Glutamatergic neuron (in vitro differentiated cells): ENCODE measurements at regions not wholly inside any gene's neighbourhood (a gene's known extent, or its start where the extent isn't known, plus 50 kb on each side); places are given as distances from the start of the nearest gene placed in this dataset.
"Not testable (repeated sequence)": the region's sequence is repeated elsewhere in the genome, so short reads cannot be mapped to it uniquely, and the experiment has no call there.

Experiments used
- DNase-seq: peaks from one replicate; pipeline ENCODE4 v3.0.0; 2022
- H3K27ac Mint-ChIP-seq: one replicate; pipeline ENCODE4 v1.8.0; 2020; ENCODE audit warnings: mild to moderate bottlenecking, mixed read lengths, inconsistent platforms; ENCODE audit not compliant: unreplicated experiment
- H3K27me3 Mint-ChIP-seq: one replicate; pipeline ENCODE4 v1.8.0; 2020; ENCODE audit warnings: mild to moderate bottlenecking, moderate library complexity, mixed read lengths, inconsistent platforms; ENCODE audit not compliant: unreplicated experiment
- H3K36me3 Mint-ChIP-seq: one replicate; pipeline ENCODE4 v1.8.0; 2020; ENCODE audit warnings: mild to moderate bottlenecking, mixed read lengths, inconsistent platforms; ENCODE audit not compliant: unreplicated experiment
- H3K4me1 Mint-ChIP-seq: one replicate; pipeline ENCODE4 v1.8.0; 2020; ENCODE audit warnings: mild to moderate bottlenecking, low read depth, mixed read lengths, inconsistent platforms; ENCODE audit not compliant: unreplicated experiment
- H3K4me3 Mint-ChIP-seq: one replicate; pipeline ENCODE4 v1.8.0; 2020; ENCODE audit warnings: mild to moderate bottlenecking, mixed read lengths, inconsistent platforms; ENCODE audit not compliant: unreplicated experiment
- H3K9me3 Mint-ChIP-seq: one replicate; pipeline ENCODE4 v1.8.0; 2020; ENCODE audit warnings: mild to moderate bottlenecking, moderate library complexity, mixed read lengths, inconsistent platforms; ENCODE audit not compliant: unreplicated experiment
- CTCF ChIP-seq: fragments of 200-600 bp; sonication (generic); IDR thresholded peaks from one replicate; pipeline ENCODE4 v1.5.0; 2021; ENCODE audit not compliant: partially characterized antibody, unreplicated experiment

- no peak for TF ChIP-seq CTCF
- no peaks in the 10 kb centered on the region for H3K4me1 Mint-ChIP-seq
- no peak overlapping the region for H3K27ac Mint-ChIP-seq
- peaks cover 3% of the 10 kb centered on the region for H3K9me3 Mint-ChIP-seq
- H3K4me3 Mint-ChIP-seq = no peak overlapping the region
- no peak for DNase-seq
- H3K36me3 Mint-ChIP-seq = peaks cover 8% of the 10 kb centered on the region
- peaks cover 2% of the 10 kb centered on the region for H3K27me3 Mint-ChIP-seq
These were observed 96.3 kb upstream of the KIF26B start for GRCh38 chr1:245058436-245058835.

DNA sequence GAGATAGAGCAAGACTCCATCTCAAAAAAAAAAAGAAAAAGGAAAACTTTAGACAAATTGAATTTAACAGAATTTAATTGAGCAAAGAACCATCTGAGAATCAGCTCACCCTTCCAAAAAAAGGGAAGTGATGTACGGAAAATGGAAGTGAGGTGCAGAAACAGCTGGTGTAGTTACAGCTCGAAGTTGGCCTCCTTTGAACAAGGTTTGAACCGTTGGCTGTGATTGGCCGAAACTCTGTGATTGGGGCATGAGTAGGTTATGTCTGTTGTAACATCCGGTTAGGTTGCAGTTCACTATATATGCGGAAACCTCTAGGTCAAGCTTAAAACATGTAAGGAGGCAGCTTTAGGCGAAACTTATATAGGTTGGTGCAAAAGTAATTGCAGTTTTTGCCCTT lies 97.9 kb upstream of the KIF26B start:
- H3K9me3 Mint-ChIP-seq = peaks cover 3% of the 10 kb centered on the region
- H3K36me3 Mint-ChIP-seq = peaks cover 8% of the 10 kb centered on the region
- H3K4me3 Mint-ChIP-seq = no peak overlapping the region
- DNase-seq = no peak
- H3K27ac Mint-ChIP-seq = no peak overlapping the region
- peaks cover 2% of the 10 kb centered on the region for H3K27me3 Mint-ChIP-seq
- TF ChIP-seq CTCF = no peak
- H3K4me1 Mint-ChIP-seq = peaks cover 6% of the 10 kb centered on the region

- not testable (repeated sequence) for DNase-seq, H3K9me3 Mint-ChIP-seq, H3K27me3 Mint-ChIP-seq, H3K4me3 Mint-ChIP-seq, H3K27ac Mint-ChIP-seq, H3K36me3 Mint-ChIP-seq
- peaks cover 12% of the 10 kb centered on the region for H3K4me1 Mint-ChIP-seq
These were observed 98.5 kb upstream of the KIF26B start for GRCh38 chr1:245056296-245056695.

DNA sequence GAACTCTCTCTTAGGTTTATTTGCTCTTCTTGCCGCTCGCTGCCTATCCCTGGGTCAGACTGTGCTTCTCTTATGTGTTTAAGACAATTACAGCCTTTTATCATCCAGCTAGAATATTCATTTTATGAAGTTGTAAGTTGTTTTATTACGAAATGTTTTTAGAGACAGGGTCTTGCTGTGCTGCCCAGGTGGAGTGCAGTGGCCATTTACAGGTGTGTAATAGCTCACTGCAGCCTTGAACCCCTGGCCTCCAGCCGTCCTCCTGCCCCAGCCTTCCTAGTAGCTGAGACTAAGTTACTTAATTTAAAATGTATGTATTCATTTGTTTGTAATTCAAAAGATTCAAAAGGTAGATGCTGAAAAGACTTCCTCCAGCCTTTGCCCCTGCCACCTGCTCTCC lies 99.0 kb upstream of the KIF26B start:
- no peak overlapping the region for H3K4me3 Mint-ChIP-seq
- peaks cover 8% of the 10 kb centered on the region for H3K36me3 Mint-ChIP-seq
- H3K27ac Mint-ChIP-seq = no peak overlapping the region
- peaks cover 12% of the 10 kb centered on the region for H3K4me1 Mint-ChIP-seq
- H3K27me3 Mint-ChIP-seq = peaks cover 2% of the 10 kb centered on the region
- peaks cover 6% of the 10 kb centered on the region for H3K9me3 Mint-ChIP-seq
- DNase-seq = no peak
- TF ChIP-seq CTCF = no peak

GRCh38 chr1:245054507-245055270 lies 100.1 kb upstream of the KIF26B start:
- DNase-seq = no peak
- H3K4me1 Mint-ChIP-seq = peaks cover 12% of the 10 kb centered on the region
- no peak for TF ChIP-seq CTCF
- H3K27me3 Mint-ChIP-seq = peaks cover 2% of the 10 kb centered on the region
- no peak overlapping the region for H3K27ac Mint-ChIP-seq
- H3K36me3 Mint-ChIP-seq = peaks cover 8% of the 10 kb centered on the region
- peaks cover 6% of the 10 kb centered on the region for H3K9me3 Mint-ChIP-seq
- H3K4me3 Mint-ChIP-seq = no peak overlapping the region
